ENCODE measurements at regions not wholly inside any gene's neighbourhood (a gene's known extent, or its start where the extent isn't known, plus 50 kb on each side); places are given as distances from the start of the nearest gene placed in this dataset.

DNA sequence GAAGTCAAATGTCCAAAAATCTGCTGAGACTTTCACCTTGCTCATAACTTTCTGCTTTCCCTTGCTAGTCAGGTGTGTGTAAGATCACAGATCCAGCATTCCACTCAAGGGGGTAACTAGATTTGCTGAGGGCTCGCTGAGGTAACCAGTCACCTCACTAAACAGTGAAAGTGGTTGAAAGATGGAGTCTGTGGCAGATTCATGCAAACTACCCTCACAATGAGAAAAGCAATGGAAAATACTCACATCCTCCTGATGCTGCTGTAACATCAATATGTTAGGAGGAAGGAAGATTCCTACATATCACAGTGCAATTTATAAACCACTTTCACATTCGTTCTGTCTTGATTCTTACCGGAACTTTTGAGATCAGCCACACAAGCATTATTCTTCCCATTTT, 174.3 kb upstream of the BCL6 start:
- TF ChIP-seq, protein P1, sequence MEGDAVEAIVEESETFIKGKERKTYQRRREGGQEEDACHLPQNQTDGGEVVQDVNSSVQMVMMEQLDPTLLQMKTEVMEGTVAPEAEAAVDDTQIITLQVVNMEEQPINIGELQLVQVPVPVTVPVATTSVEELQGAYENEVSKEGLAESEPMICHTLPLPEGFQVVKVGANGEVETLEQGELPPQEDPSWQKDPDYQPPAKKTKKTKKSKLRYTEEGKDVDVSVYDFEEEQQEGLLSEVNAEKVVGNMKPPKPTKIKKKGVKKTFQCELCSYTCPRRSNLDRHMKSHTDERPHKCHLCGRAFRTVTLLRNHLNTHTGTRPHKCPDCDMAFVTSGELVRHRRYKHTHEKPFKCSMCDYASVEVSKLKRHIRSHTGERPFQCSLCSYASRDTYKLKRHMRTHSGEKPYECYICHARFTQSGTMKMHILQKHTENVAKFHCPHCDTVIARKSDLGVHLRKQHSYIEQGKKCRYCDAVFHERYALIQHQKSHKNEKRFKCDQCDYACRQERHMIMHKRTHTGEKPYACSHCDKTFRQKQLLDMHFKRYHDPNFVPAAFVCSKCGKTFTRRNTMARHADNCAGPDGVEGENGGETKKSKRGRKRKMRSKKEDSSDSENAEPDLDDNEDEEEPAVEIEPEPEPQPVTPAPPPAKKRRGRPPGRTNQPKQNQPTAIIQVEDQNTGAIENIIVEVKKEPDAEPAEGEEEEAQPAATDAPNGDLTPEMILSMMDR (IDR thresholded peaks at IDR 0.05 in 8 of 11, conservative IDR thresholded peaks at IDR 0.05 in 3 of 11) = no peak
- no peak for TF ChIP-seq POLR2AphosphoS5 (IDR thresholded peaks at IDR 0.05)

Measured in spleen (tissue), 7 donors.